Bronchial epithelial cell (primary cell): ENCODE measurements at regions not wholly inside any gene's neighbourhood (a gene's known extent, or its start where the extent isn't known, plus 50 kb on each side); places are given as distances from the start of the nearest gene placed in this dataset.

Experiments
- DNase-seq: peaks from one replicate; pipeline ENCODE4 v3.0.0-alpha.2; 2010; ENCODE audit warnings: low read depth
- FAIRE-seq: peaks from 2 replicates; lab custom pipeline; 2011; peaks lifted over from hg19 to GRCh38; lab: Jason Lieb, UNC
- H3K27me3 ChIP-seq: 2 replicates; pipeline ENCODE4 v1.5.1; 2011; ENCODE audit warnings: low read length; ENCODE audit not compliant: control insufficient read depth, insufficient read depth
- H3K36me3 ChIP-seq: 2 replicates; pipeline ENCODE4 v1.5.1; 2011; ENCODE audit warnings: low read length; ENCODE audit not compliant: control insufficient read depth, insufficient read depth
- H3K4me3 ChIP-seq: 2 replicates; pipeline ENCODE4 v1.5.1; 2011; ENCODE audit warnings: mild to moderate bottlenecking, low read depth, low read length, control low read depth
- TF ChIP-seq, protein P1 (sequence below): IDR thresholded peaks from 2 replicates; pipeline ENCODE4 v1.5.1; 2011; ENCODE audit warnings: mild to moderate bottlenecking, moderate library complexity, low read length, control low read depth, inconsistent platforms; ENCODE audit not compliant: insufficient read depth, severe bottlenecking

DNA sequence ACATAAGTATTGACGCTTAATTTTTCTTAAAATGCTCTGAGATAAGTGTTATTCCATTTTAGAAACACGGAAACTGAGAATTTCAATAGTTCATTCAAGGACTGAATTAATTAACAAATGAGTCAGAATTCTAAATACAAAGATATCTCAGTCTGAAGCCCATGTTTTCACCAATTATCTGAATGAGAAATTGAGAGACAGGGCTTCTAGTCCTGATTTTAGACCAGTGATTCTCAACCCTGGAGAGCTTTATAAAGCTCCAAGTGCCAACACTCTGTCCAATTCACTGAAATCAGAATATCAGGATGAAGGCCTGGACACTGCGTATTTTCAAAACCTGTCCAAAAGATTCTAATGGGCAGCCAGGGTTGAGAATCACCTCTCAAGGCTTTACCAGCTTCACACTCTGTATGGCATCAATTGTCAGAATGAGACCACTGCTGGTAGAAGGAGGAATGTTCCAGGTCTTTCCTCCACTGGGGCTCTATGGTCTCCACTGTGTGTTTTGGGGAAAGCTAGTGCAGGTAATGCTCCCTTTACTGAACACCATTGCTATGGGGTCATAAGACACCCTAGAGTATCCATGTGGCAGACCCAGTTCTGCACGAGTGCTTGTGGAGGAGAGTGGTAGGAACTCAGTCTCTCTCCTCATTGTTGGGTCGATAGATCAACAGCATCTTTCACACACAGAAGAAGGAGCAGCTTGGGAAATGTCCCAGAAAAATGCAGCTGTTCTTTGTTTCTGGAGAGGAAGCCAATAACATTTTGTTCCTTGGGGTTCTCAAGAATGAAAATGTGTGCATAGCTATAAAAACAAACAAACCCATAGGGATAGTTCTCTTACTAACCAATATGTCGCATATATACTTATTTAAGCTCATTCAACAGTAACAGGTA lies 99.7 kb upstream of the OSMR start:
- DNase-seq: no peak
- no peak overlapping the region for H3K4me3 ChIP-seq
- TF ChIP-seq, protein P1, sequence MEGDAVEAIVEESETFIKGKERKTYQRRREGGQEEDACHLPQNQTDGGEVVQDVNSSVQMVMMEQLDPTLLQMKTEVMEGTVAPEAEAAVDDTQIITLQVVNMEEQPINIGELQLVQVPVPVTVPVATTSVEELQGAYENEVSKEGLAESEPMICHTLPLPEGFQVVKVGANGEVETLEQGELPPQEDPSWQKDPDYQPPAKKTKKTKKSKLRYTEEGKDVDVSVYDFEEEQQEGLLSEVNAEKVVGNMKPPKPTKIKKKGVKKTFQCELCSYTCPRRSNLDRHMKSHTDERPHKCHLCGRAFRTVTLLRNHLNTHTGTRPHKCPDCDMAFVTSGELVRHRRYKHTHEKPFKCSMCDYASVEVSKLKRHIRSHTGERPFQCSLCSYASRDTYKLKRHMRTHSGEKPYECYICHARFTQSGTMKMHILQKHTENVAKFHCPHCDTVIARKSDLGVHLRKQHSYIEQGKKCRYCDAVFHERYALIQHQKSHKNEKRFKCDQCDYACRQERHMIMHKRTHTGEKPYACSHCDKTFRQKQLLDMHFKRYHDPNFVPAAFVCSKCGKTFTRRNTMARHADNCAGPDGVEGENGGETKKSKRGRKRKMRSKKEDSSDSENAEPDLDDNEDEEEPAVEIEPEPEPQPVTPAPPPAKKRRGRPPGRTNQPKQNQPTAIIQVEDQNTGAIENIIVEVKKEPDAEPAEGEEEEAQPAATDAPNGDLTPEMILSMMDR: no peak
- peaks cover 4% of the 10 kb centered on the region for H3K27me3 ChIP-seq
- peak; percentile 83 for FAIRE-seq
- H3K36me3 ChIP-seq: no peaks in the 10 kb centered on the region

DNA sequence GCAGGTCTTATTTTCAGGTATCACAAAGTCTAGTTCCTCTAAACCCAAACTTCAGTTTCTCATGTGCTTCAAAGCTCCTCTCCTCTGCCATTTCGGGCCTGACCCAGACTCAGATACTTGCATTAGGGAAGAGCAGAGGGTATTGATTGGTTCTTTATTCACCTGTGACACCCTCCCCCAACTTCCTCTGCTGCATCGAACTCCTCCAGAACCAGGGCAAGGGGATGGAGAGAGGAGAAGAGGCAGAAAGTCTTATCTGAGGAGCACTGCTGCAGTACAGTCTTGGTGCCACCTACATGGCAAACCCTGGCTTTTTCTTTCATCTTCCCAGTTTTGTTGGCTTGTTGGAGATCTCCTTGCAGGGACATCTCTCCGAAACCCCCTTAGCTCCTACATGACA lies 96.0 kb upstream of the OSMR start:
- peaks cover 4% of the 10 kb centered on the region for H3K27me3 ChIP-seq
- TF ChIP-seq, protein P1: no peak
- H3K36me3 ChIP-seq: no peaks in the 10 kb centered on the region
- FAIRE-seq (no peak), DNase-seq (no peak)
- H3K4me3 ChIP-seq: no peak overlapping the region

DNA sequence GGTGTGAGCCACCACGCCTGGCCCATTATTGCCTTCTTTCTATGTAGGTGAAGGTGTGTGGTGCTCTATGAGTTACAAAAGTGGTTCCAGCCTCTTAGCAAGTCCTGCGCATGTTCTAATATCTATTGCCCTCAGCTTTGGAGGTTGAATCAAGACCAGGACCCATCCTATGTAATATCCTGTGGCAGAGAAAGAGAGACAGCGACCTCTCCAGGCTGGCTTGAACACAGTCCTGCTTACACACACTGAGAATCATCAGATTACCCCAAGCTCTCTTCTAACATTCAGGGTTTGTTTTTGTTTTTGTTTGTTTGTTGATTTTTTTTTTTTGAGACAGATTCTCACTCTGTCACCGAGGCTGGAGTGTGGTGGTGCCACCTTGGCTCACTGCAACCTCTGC lies 94.7 kb upstream of the OSMR start:
- DNase-seq (no peak), FAIRE-seq (no peak)
- H3K36me3 ChIP-seq: no peaks in the 10 kb centered on the region
- TF ChIP-seq, protein P1: no peak
- H3K4me3 ChIP-seq: no peak overlapping the region
- H3K27me3 ChIP-seq: peaks cover 2% of the 10 kb centered on the region

DNA sequence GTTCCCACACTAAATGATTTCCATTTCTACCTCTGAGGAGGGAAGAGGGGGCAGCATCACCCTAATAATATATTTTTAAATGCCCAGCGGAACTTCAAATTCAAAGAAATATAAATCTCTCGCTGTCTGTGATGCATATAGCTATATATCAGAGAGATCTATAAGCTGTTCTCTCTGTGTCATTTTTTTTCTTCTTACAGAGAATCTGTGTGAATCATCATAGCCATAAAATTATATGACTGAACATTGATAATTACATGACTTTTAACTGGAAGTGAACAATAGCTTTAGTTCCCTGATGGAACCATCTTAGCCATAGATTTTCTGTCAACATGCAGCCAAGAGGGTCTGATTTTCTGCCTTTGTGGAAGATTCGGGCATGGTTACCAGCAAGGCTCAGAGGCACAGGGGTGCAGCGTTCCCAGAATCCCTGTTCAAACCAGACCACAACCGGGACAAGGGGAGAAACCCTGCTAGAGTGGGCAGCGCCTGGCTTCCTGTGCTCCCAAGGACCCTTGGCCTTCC lies 93.7 kb upstream of the OSMR start:
- Histone ChIP-seq H3K4me3 (no peak overlapping the region), H3K27me3 (peaks cover 2% of the 10 kb centered on the region), H3K36me3 (no peaks in the 10 kb centered on the region)
- FAIRE-seq: no peak
- DNase-seq: no peak
- TF ChIP-seq, protein P1: no peak

DNA sequence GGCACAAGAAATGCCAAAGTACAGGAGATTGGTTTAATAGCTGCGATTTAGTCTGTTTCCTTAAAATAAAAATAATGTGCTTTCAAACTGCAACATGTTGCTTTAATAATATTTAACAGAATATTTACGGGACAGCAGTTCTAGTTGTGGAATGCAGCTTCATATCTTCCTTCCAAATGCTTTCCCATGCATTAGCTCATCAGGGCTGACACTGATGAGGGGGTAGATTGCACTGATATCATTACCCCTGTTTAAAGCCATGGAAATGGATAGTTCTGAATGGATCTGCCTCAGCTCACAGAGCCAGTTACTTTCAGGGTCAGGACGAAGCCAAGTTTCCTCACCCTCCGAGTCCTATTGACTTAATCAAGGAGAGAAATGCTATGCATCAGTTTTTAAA lies 93.2 kb upstream of the OSMR start:
- Histone ChIP-seq H3K4me3 (no peak overlapping the region), H3K27me3 (peaks cover 2% of the 10 kb centered on the region), H3K36me3 (no peaks in the 10 kb centered on the region)
- DNase-seq (no peak), FAIRE-seq (no peak)
- TF ChIP-seq, protein P1: no peak
